ENCODE measurements at regions not wholly inside any gene's neighbourhood (a gene's known extent, or its start where the extent isn't known, plus 50 kb on each side); places are given as distances from the start of the nearest gene placed in this dataset.

DNA sequence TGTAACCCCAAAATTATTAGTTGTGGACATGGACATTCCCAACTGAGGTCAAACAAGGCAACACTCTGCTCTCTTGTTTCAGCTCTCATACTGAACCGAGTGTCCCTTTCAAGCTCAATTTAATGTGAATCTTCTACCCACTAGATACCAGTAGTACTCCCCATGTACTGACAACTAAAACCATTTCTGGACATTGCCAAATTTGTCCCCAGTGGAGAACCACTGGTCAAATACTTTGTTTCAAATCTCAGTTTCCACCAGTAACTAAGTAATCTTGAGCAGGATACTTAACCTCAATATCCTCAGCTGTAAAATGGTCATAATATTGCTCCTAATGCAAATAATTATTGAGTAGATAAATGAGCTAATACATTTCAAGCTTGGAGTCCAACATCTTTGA, 566.0 kb downstream of the ZIC1 start:
- H3K79me2 ChIP-seq (ENCODE audit: control insufficient read depth, insufficient read depth, low read length), result no peaks in the 10 kb centered on the region
- no peaks in the 10 kb centered on the region for H3K9me1 ChIP-seq (ENCODE audit: control insufficient read depth, extremely low read depth, insufficient read depth, low read length)
- no peak overlapping the region for H3K9ac ChIP-seq (ENCODE audit: control insufficient read depth, extremely low read depth, insufficient read depth, low read length)
- FAIRE-seq, result no peak
- H3K4me2 ChIP-seq (ENCODE audit: control insufficient read depth, extremely low read depth, insufficient read depth, low read depth, low read length), result no peak overlapping the region
- H4K20me1 ChIP-seq (ENCODE audit: control insufficient read depth, extremely low read depth, insufficient read depth, low read length), result no peaks in the 10 kb centered on the region
- no peaks in the 10 kb centered on the region for H3K4me1 ChIP-seq (ENCODE audit: control insufficient read depth, extremely low read depth, insufficient read depth, low read length)
- no peaks in the 10 kb centered on the region for H3K9me3 ChIP-seq (ENCODE audit: control insufficient read depth, low read depth, low read length)
- no peak for DNase-seq (ENCODE audit: low read depth, low spot score)
- no peak overlapping the region for H3K4me3 ChIP-seq (ENCODE audit: control insufficient read depth in 2 of 3, extremely low read depth in 1 of 3, insufficient read depth in 2 of 3, low read depth in 1 of 3, low read length in 3 of 3)
- no peak overlapping the region for H3K27ac ChIP-seq (ENCODE audit: control insufficient read depth, insufficient read depth, low read length)
- H2AFZ ChIP-seq (ENCODE audit: control insufficient read depth, low read length), result no peak overlapping the region
- TF ChIP-seq CTCF (optimal IDR thresholded peaks at IDR 0.05 in 1 of 3, IDR thresholded peaks at IDR 0.05 in 1 of 3, conservative IDR thresholded peaks at IDR 0.05 in 1 of 3; ENCODE audit: extremely low read depth in 1 of 3, insufficient read depth in 2 of 3, low read length in 3 of 3), result no peak
- no peak for TF ChIP-seq EZH2 (IDR thresholded peaks at IDR 0.05; ENCODE audit: low read length)
- dilution Hi-C loops (cut with MboI; ENCODE audit: extremely low pct_ligation_motif_present, low sequenced_read_pairs), result no loop called here
- H3K36me3 ChIP-seq (ENCODE audit: control insufficient read depth in 2 of 2, extremely low read depth in 1 of 2, insufficient read depth in 2 of 2, low read length in 2 of 2), result no peaks in the 10 kb centered on the region
- H3K27me3 ChIP-seq (ENCODE audit: control insufficient read depth, extremely low read depth, insufficient read depth, low read length), result no peaks in the 10 kb centered on the region

- H3K4me2 ChIP-seq (ENCODE audit: control insufficient read depth, extremely low read depth, insufficient read depth, low read depth, low read length), result no peak overlapping the region
- H3K36me3 ChIP-seq (ENCODE audit: control insufficient read depth in 2 of 2, extremely low read depth in 1 of 2, insufficient read depth in 2 of 2, low read length in 2 of 2), result no peaks in the 10 kb centered on the region
- H4K20me1 ChIP-seq (ENCODE audit: control insufficient read depth, extremely low read depth, insufficient read depth, low read length), result no peaks in the 10 kb centered on the region
- dilution Hi-C loops (cut with MboI; ENCODE audit: extremely low pct_ligation_motif_present, low sequenced_read_pairs), result no loop called here
- no peak for DNase-seq (ENCODE audit: low read depth, low spot score)
- TF ChIP-seq CTCF (optimal IDR thresholded peaks at IDR 0.05 in 1 of 3, IDR thresholded peaks at IDR 0.05 in 1 of 3, conservative IDR thresholded peaks at IDR 0.05 in 1 of 3; ENCODE audit: extremely low read depth in 1 of 3, insufficient read depth in 2 of 3, low read length in 3 of 3) (no peak), EZH2 (IDR thresholded peaks at IDR 0.05; ENCODE audit: low read length) (no peak)
- H2AFZ ChIP-seq (ENCODE audit: control insufficient read depth, low read length), result no peak overlapping the region
- H3K9me3 ChIP-seq (ENCODE audit: control insufficient read depth, low read depth, low read length), result no peaks in the 10 kb centered on the region
- H3K4me3 ChIP-seq (ENCODE audit: control insufficient read depth in 2 of 3, extremely low read depth in 1 of 3, insufficient read depth in 2 of 3, low read depth in 1 of 3, low read length in 3 of 3), result no peak overlapping the region
- no peaks in the 10 kb centered on the region for H3K27me3 ChIP-seq (ENCODE audit: control insufficient read depth, extremely low read depth, insufficient read depth, low read length)
- no peaks in the 10 kb centered on the region for H3K79me2 ChIP-seq (ENCODE audit: control insufficient read depth, insufficient read depth, low read length)
- H3K4me1 ChIP-seq (ENCODE audit: control insufficient read depth, extremely low read depth, insufficient read depth, low read length), result no peaks in the 10 kb centered on the region
- no peak overlapping the region for H3K27ac ChIP-seq (ENCODE audit: control insufficient read depth, insufficient read depth, low read length)
- H3K9me1 ChIP-seq (ENCODE audit: control insufficient read depth, extremely low read depth, insufficient read depth, low read length), result no peaks in the 10 kb centered on the region
- no peak for FAIRE-seq
- H3K9ac ChIP-seq (ENCODE audit: control insufficient read depth, extremely low read depth, insufficient read depth, low read length), result no peak overlapping the region
These were observed 567.8 kb downstream of the ZIC1 start for GRCh38 chr3:147977001-147977400.

Data from keratinocyte (primary cell).